ENCODE measurements at regions not wholly inside any gene's neighbourhood (a gene's known extent, or its start where the extent isn't known, plus 50 kb on each side); places are given as distances from the start of the nearest gene placed in this dataset.

DNA sequence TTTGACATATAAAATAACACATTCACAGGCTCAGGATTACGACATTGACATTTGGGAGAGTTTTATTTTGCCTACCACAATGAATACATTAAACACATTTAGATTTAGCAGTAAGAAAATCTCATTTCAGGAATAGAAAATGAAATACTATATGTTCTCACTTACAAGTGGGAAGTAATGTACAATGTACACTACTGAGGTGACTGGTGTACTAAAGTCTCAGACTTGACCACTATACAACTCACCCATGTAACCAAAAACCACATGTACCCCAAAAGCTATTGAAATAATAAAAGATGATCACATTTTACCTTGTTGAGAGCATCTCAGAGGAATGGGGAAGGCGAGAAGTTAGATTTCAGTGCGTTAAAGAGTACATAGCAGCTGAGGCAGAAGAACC lies 1202.4 kb upstream of the SEMA6A start:
- H3K9me3 Mint-ChIP-seq = peaks cover 35% of the 10 kb centered on the region
- no peaks in the 10 kb centered on the region for H3K27me3 Mint-ChIP-seq (ENCODE audit: low read depth)
- H3K4me3 Mint-ChIP-seq = no peak overlapping the region
- CTCF ChIA-PET = no interaction called here
- H3K4me1 Mint-ChIP-seq = no peaks in the 10 kb centered on the region
- ATAC-seq (no peak), DNase-seq (ENCODE audit: low spot score) (no peak)
- H3K27ac Mint-ChIP-seq = no peak overlapping the region
- POLR2A ChIA-PET = no interaction called here
- peaks cover 19% of the 10 kb centered on the region for H3K36me3 Mint-ChIP-seq
- no peak for TF ChIP-seq CREM (CRISPR knock-in tag; IDR thresholded peaks at IDR 0.05)

GRCh38 chr5:117769877-117770276 lies 1195.3 kb upstream of the SEMA6A start:
- POLR2A ChIA-PET = no interaction called here
- no peak overlapping the region for H3K27ac Mint-ChIP-seq

DNA sequence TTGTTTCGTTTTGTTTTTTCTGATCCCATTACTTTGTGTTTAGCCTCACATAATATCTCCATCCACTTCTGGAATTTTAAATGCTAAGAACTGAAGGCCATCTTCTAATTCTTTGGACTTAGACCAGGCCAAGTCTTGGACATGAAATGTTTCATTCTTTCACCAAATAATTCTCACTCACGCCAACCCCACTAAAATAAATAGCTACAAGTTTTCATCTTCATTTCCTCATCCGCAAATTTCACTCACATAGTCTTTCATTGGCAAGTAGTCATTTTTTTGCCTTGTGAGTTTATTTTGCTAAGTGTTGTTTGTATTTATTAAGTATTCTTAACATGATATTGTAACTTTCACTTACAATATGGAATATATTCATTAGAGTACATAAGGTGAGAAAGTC lies 1188.6 kb upstream of the SEMA6A start:
- POLR2A ChIA-PET = no interaction called here
- Mint-ChIP-seq H3K27me3 (ENCODE audit: low read depth) (no peaks in the 10 kb centered on the region), H3K27ac (no peak overlapping the region), H3K4me1 (peaks cover 36% of the 10 kb centered on the region), H3K4me3 (no peak overlapping the region), H3K9me3 (peaks cover 1% of the 10 kb centered on the region), H3K36me3 (no peaks in the 10 kb centered on the region)
- DNase-seq (ENCODE audit: low spot score) (no peak), ATAC-seq (no peak)
- TF ChIP-seq NR1H2 (CRISPR knock-in tag; IDR thresholded peaks at IDR 0.05) (no peak), ATF1 (CRISPR knock-in tag; IDR thresholded peaks at IDR 0.05) (no peak), SMAD3 (CRISPR knock-in tag; IDR thresholded peaks at IDR 0.05; ENCODE audit: borderline replicate concordance) (no peak), ZNF138 (CRISPR knock-in tag; conservative IDR thresholded peaks at IDR 0.05) (no peak), OVOL2 (CRISPR knock-in tag; IDR thresholded peaks at IDR 0.05; ENCODE audit: borderline replicate concordance) (no peak), CREM (CRISPR knock-in tag; IDR thresholded peaks at IDR 0.05) (no peak), STAT6 (CRISPR knock-in tag; conservative IDR thresholded peaks at IDR 0.05; ENCODE audit: low read depth) (no peak)
- CTCF ChIA-PET = no interaction called here

More at GRCh38 chr5:117769877-117770276, 1195.3 kb upstream of the SEMA6A start:
- Mint-ChIP-seq H3K4me1 (peaks cover 10% of the 10 kb centered on the region), H3K9me3 (peaks cover 47% of the 10 kb centered on the region), H3K4me3 (no peak overlapping the region), H3K36me3 (peaks cover 10% of the 10 kb centered on the region), H3K27me3 (ENCODE audit: low read depth) (no peaks in the 10 kb centered on the region)
- CTCF ChIA-PET = no interaction called here
- DNase-seq (ENCODE audit: low spot score) (no peak), ATAC-seq (no peak)
- no peak for TF ChIP-seq ATF2 (CRISPR knock-in tag; IDR thresholded peaks at IDR 0.05; ENCODE audit: borderline replicate concordance, low read depth)
- TF ChIP-seq ZNF232 (CRISPR knock-in tag; IDR thresholded peaks at IDR 0.05) = no peak
- no peak for TF ChIP-seq ATF3 (CRISPR knock-in tag; conservative IDR thresholded peaks at IDR 0.05)
- no peak for TF ChIP-seq E2F4 (CRISPR knock-in tag; IDR thresholded peaks at IDR 0.05; ENCODE audit: borderline replicate concordance, low read depth)
- no peak for TF ChIP-seq IRF2 (CRISPR knock-in tag; IDR thresholded peaks at IDR 0.05; ENCODE audit: borderline replicate concordance, low read depth)
- no peak for TF ChIP-seq NR3C1 (CRISPR knock-in tag; conservative IDR thresholded peaks at IDR 0.05; ENCODE audit: low read depth)
- TF ChIP-seq RELA (CRISPR knock-in tag; IDR thresholded peaks at IDR 0.05; ENCODE audit: borderline replicate concordance) = no peak
- no peak for TF ChIP-seq FOXJ3 (CRISPR knock-in tag; IDR thresholded peaks at IDR 0.05; ENCODE audit: borderline replicate concordance)
- no peak for TF ChIP-seq STAT6 (CRISPR knock-in tag; conservative IDR thresholded peaks at IDR 0.05; ENCODE audit: low read depth)
- TF ChIP-seq ZNF121 (CRISPR knock-in tag; IDR thresholded peaks at IDR 0.05) = no peak
- no peak for TF ChIP-seq CBFB (CRISPR knock-in tag; IDR thresholded peaks at IDR 0.05; ENCODE audit: low read depth)
- no peak for TF ChIP-seq ZNF317 (CRISPR knock-in tag; IDR thresholded peaks at IDR 0.05; ENCODE audit: borderline replicate concordance, low read depth)
- TF ChIP-seq SMAD3 (CRISPR knock-in tag; IDR thresholded peaks at IDR 0.05; ENCODE audit: borderline replicate concordance) = no peak
